ENCODE measurements at regions not wholly inside any gene's neighbourhood (a gene's known extent, or its start where the extent isn't known, plus 50 kb on each side); places are given as distances from the start of the nearest gene placed in this dataset.

GRCh38 chr2:224162122-224162521, 123.0 kb upstream of the SERPINE2 start:
- no peak for TF ChIP-seq CTCF (IDR thresholded peaks at IDR 0.05)
- TF ChIP-seq POLR2A (IDR thresholded peaks at IDR 0.05) = no peak
- TF ChIP-seq POLR2AphosphoS5 (IDR thresholded peaks at IDR 0.05) = no peak

Measured in transverse colon (tissue), 4 donors.